RWPE1 (cell line): ENCODE measurements at regions not wholly inside any gene's neighbourhood (a gene's known extent, or its start where the extent isn't known, plus 50 kb on each side); places are given as distances from the start of the nearest gene placed in this dataset.

Experiments
- CTCF ChIA-PET: fragments of 350-600 bp; sonication (Branson Sonifier 250); formaldehyde crosslinking; extraction: SDS; loops from one replicate; lab custom pipeline; 2021; lab: Yijun Ruan, JAX
- POLR2A ChIA-PET: fragments of 400-600 bp; formaldehyde crosslinking; extraction: SDS; loops from one replicate; lab custom pipeline; 2020; ENCODE audit warnings: antibody characterized with exemption; ENCODE audit not compliant: low non-redundant PET; lab: Yijun Ruan, JAX
- DNase-seq: peaks from one replicate; pipeline ENCODE4 v3.0.0; 2012; ENCODE audit warnings: low spot score
- H3K27ac ChIP-seq: fragments of 450-650 bp; 2 replicates; pipeline ENCODE4 v1.5.1; 2017
- TF ChIP-seq, protein P1 (sequence below): fragments of 450-650 bp; conservative IDR thresholded peaks from 2 replicates; pipeline ENCODE4 v1.5.1; 2017; ENCODE audit warnings: low read depth, mild to moderate bottlenecking

GRCh38 chr5:38795986-38796741, 49.6 kb upstream of the OSMR start:
- CTCF ChIA-PET = interaction anchor here (0.6 kb wide), 1 partner anchor 15 kb away, joined by 3 read pairs; no protein-coding TSS in a partner anchor
- TF ChIP-seq, protein P1, sequence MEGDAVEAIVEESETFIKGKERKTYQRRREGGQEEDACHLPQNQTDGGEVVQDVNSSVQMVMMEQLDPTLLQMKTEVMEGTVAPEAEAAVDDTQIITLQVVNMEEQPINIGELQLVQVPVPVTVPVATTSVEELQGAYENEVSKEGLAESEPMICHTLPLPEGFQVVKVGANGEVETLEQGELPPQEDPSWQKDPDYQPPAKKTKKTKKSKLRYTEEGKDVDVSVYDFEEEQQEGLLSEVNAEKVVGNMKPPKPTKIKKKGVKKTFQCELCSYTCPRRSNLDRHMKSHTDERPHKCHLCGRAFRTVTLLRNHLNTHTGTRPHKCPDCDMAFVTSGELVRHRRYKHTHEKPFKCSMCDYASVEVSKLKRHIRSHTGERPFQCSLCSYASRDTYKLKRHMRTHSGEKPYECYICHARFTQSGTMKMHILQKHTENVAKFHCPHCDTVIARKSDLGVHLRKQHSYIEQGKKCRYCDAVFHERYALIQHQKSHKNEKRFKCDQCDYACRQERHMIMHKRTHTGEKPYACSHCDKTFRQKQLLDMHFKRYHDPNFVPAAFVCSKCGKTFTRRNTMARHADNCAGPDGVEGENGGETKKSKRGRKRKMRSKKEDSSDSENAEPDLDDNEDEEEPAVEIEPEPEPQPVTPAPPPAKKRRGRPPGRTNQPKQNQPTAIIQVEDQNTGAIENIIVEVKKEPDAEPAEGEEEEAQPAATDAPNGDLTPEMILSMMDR = no peak

More at GRCh38 chr5:38795986-38796741, 49.6 kb upstream of the OSMR start:
- POLR2A ChIA-PET = no interaction called here
- no peak overlapping the region for H3K27ac ChIP-seq
- DNase-seq = no peak
